HEK293 (cell line): ENCODE measurements at regions not wholly inside any gene's neighbourhood (a gene's known extent, or its start where the extent isn't known, plus 50 kb on each side); places are given as distances from the start of the nearest gene placed in this dataset.

Experiments used
- CTCF ChIA-PET: fragments of 350-600 bp; formaldehyde crosslinking; extraction: SDS; loops from one replicate; lab custom pipeline; 2021; ENCODE audit warnings: antibody characterized with exemption; lab: Yijun Ruan, JAX
- POLR2A ChIA-PET: fragments of 300-600 bp; formaldehyde crosslinking; extraction: SDS; loops from one replicate; lab custom pipeline; 2020; ENCODE audit warnings: antibody characterized with exemption, inconsistent platforms; lab: Yijun Ruan, JAX
- H3K27ac ChIP-seq: fragments of 200-500 bp; sonication (Bioruptor generic); 2 replicates; pipeline ENCODE4 v1.5.1; 2014; ENCODE audit warnings: low read depth, low read length, control low read depth, inconsistent platforms; ENCODE audit errors: extremely low read depth
- H3K36me3 ChIP-seq, 2 experiments: fragments of 200-500 bp in 1 of 2; sonication (Bioruptor generic) in 1 of 2; 1 replicate in 1 of 2; 2 replicates in 1 of 2; pipeline ENCODE4 v1.5.1; 2014 to 2017; ENCODE audit warnings: inconsistent platforms in 2 of 2, low read length in 2 of 2; ENCODE audit not compliant: control insufficient read depth in 2 of 2, insufficient read depth in 1 of 2
- H3K4me1 ChIP-seq: fragments of 200-500 bp; sonication (Bioruptor generic); 2 replicates; pipeline ENCODE4 v1.5.1; 2014; ENCODE audit warnings: mild to moderate bottlenecking, low read length, inconsistent platforms; ENCODE audit not compliant: control insufficient read depth, insufficient read depth
- H3K4me3 ChIP-seq: 2 replicates; pipeline ENCODE4 v1.5.1; 2011; ENCODE audit warnings: low read depth, mild to moderate bottlenecking, control low read depth, low read length, moderate library complexity
- H3K9me3 ChIP-seq: fragments of 200-500 bp; sonication (Bioruptor generic); 2 replicates; pipeline ENCODE4 v1.5.1; 2014; ENCODE audit warnings: low read depth, low read length, inconsistent platforms; ENCODE audit not compliant: control insufficient read depth, insufficient read depth
- BCL11A ChIP-seq: fragments of 450-650 bp; formaldehyde crosslinking; IDR thresholded peaks from 2 replicates; pipeline ENCODE4 v1.5.1; 2016; ENCODE audit warnings: low read depth, missing biosample characterization, missing genetic modification characterization
- CTCF ChIP-seq: fragments of 450-650 bp; formaldehyde crosslinking; IDR thresholded peaks from 2 replicates; pipeline ENCODE4 v1.5.1; 2016; ENCODE audit warnings: missing biosample characterization, missing genetic modification characterization
- FEZF1 ChIP-seq: fragments of 450-650 bp; formaldehyde crosslinking; IDR thresholded peaks from 2 replicates; pipeline ENCODE4 v1.5.1; 2016; ENCODE audit warnings: missing biosample characterization, missing genetic modification characterization
- GLI2 ChIP-seq: fragments of 450-650 bp; formaldehyde crosslinking; IDR thresholded peaks from 2 replicates; pipeline ENCODE4; 2017; ENCODE audit warnings: missing biosample characterization, missing genetic modification characterization, low read depth, borderline replicate concordance
- OSR2 ChIP-seq: fragments of 450-650 bp; formaldehyde crosslinking; IDR thresholded peaks from 2 replicates; pipeline ENCODE4 v1.5.1; 2016; ENCODE audit warnings: missing biosample characterization, missing genetic modification characterization
- PRDM6 ChIP-seq: fragments of 450-650 bp; formaldehyde crosslinking; IDR thresholded peaks from 2 replicates; pipeline ENCODE4 v1.5.1; 2017; ENCODE audit warnings: missing biosample characterization, missing genetic modification characterization
- SALL2 ChIP-seq: fragments of 450-650 bp; formaldehyde crosslinking; IDR thresholded peaks from 2 replicates; pipeline ENCODE4 v1.5.0; 2017; ENCODE audit warnings: missing biosample characterization, mild to moderate bottlenecking, missing genetic modification characterization, borderline replicate concordance
- ZBTB10 ChIP-seq: fragments of 450-650 bp; formaldehyde crosslinking; IDR thresholded peaks from 2 replicates; pipeline ENCODE4 v1.5.1; 2016; ENCODE audit warnings: missing biosample characterization, missing genetic modification characterization
- ZFHX2 ChIP-seq: fragments of 450-650 bp; formaldehyde crosslinking; conservative IDR thresholded peaks from 2 replicates; pipeline ENCODE4 v1.5.1; 2016; ENCODE audit warnings: missing biosample characterization, missing genetic modification characterization
- ZFP69B ChIP-seq: fragments of 450-650 bp; formaldehyde crosslinking; IDR thresholded peaks from 2 replicates; pipeline ENCODE4 v1.5.1; 2016; ENCODE audit warnings: missing biosample characterization, missing genetic modification characterization
- ZNF114 ChIP-seq: fragments of 450-650 bp; formaldehyde crosslinking; IDR thresholded peaks from 2 replicates; pipeline ENCODE4 v1.5.0; 2017; ENCODE audit warnings: missing biosample characterization, missing genetic modification characterization
- ZNF2 ChIP-seq: fragments of 450-650 bp; formaldehyde crosslinking; IDR thresholded peaks from 2 replicates; pipeline ENCODE4 v1.5.1; 2016; ENCODE audit warnings: missing biosample characterization, missing genetic modification characterization
- ZNF23 ChIP-seq: fragments of 450-650 bp; formaldehyde crosslinking; IDR thresholded peaks from 2 replicates; pipeline ENCODE4 v1.5.1; 2016; ENCODE audit warnings: missing biosample characterization, missing genetic modification characterization, borderline replicate concordance
- ZNF248 ChIP-seq: fragments of 450-650 bp; formaldehyde crosslinking; IDR thresholded peaks from 2 replicates; pipeline ENCODE4 v1.5.1; 2017; ENCODE audit warnings: missing biosample characterization, missing genetic modification characterization
- ZNF449 ChIP-seq: fragments of 450-650 bp; formaldehyde crosslinking; IDR thresholded peaks from 2 replicates; pipeline ENCODE4 v1.5.1; 2017; ENCODE audit warnings: missing biosample characterization, mild to moderate bottlenecking, missing genetic modification characterization, moderate library complexity
- ZNF518A ChIP-seq: fragments of 450-650 bp; formaldehyde crosslinking; conservative IDR thresholded peaks from 2 replicates; pipeline ENCODE4 v1.5.1; 2016; ENCODE audit warnings: low read depth, missing biosample characterization, missing genetic modification characterization
- ZNF704 ChIP-seq: fragments of 450-650 bp; formaldehyde crosslinking; IDR thresholded peaks from 2 replicates; pipeline ENCODE4 v1.5.1; 2016; ENCODE audit warnings: missing biosample characterization, missing genetic modification characterization
- ZSCAN18 ChIP-seq: fragments of 450-650 bp; formaldehyde crosslinking; IDR thresholded peaks from 2 replicates; pipeline ENCODE4 v1.5.1; 2016; ENCODE audit warnings: missing biosample characterization, missing genetic modification characterization

GRCh38 chr12:16669756-16670155 lies 63.8 kb upstream of the LMO3 start (continued):
- no peak for TF ChIP-seq FEZF1 (tag by site-specific recombination)
- no peak for TF ChIP-seq SALL2 (tag by site-specific recombination)
- TF ChIP-seq ZNF518A = no peak
- no peak for TF ChIP-seq OSR2 (tag by site-specific recombination)
- no peak for TF ChIP-seq ZNF704
- TF ChIP-seq PRDM6 (tag by site-specific recombination) = no peak

GRCh38 chr12:16668198-16668597 lies 62.2 kb upstream of the LMO3 start:
- H3K4me3 ChIP-seq = no peak overlapping the region
- no peak overlapping the region for H3K27ac ChIP-seq
- no peaks in the 10 kb centered on the region for H3K36me3 ChIP-seq
- POLR2A ChIA-PET = no interaction called here
- TF ChIP-seq BCL11A (tag by site-specific recombination) (no peak), ZBTB10 (no peak), ZNF2 (tag by site-specific recombination) (no peak)
- CTCF ChIA-PET = no interaction called here
- no peaks in the 10 kb centered on the region for H3K9me3 ChIP-seq
- no peaks in the 10 kb centered on the region for H3K4me1 ChIP-seq

- H3K36me3 ChIP-seq = no peaks in the 10 kb centered on the region
- H3K4me3 ChIP-seq = no peak overlapping the region
- H3K4me1 ChIP-seq = no peaks in the 10 kb centered on the region
- H3K27ac ChIP-seq = no peak overlapping the region
- ChIA-PET CTCF (no interaction called here), POLR2A (no interaction called here)
- H3K9me3 ChIP-seq = no peaks in the 10 kb centered on the region
- no peak for TF ChIP-seq ZFHX2 (tag by site-specific recombination)
- no peak for TF ChIP-seq ZFP69B (tag by site-specific recombination)
- no peak for TF ChIP-seq ZNF449
- TF ChIP-seq GLI2 (tag by site-specific recombination) = no peak
- TF ChIP-seq ZNF114 (tag by site-specific recombination) = no peak
- no peak for TF ChIP-seq CTCF
- TF ChIP-seq ZSCAN18 = no peak
- no peak for TF ChIP-seq ZNF248 (tag by site-specific recombination)
- no peak for TF ChIP-seq ZNF23
These were observed 52.7 kb upstream of the LMO3 start for GRCh38 chr12:16658699-16659098.
